ENCODE measurements at regions not wholly inside any gene's neighbourhood (a gene's known extent, or its start where the extent isn't known, plus 50 kb on each side); places are given as distances from the start of the nearest gene placed in this dataset.

- TF ChIP-seq, protein P1, sequence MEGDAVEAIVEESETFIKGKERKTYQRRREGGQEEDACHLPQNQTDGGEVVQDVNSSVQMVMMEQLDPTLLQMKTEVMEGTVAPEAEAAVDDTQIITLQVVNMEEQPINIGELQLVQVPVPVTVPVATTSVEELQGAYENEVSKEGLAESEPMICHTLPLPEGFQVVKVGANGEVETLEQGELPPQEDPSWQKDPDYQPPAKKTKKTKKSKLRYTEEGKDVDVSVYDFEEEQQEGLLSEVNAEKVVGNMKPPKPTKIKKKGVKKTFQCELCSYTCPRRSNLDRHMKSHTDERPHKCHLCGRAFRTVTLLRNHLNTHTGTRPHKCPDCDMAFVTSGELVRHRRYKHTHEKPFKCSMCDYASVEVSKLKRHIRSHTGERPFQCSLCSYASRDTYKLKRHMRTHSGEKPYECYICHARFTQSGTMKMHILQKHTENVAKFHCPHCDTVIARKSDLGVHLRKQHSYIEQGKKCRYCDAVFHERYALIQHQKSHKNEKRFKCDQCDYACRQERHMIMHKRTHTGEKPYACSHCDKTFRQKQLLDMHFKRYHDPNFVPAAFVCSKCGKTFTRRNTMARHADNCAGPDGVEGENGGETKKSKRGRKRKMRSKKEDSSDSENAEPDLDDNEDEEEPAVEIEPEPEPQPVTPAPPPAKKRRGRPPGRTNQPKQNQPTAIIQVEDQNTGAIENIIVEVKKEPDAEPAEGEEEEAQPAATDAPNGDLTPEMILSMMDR (IDR thresholded peaks at IDR 0.05) = no peak
- TF ChIP-seq POLR2AphosphoS5 (IDR thresholded peaks at IDR 0.05; ENCODE audit: insufficient read depth in 1 of 2, low read depth in 1 of 2) = no peak
Measured at GRCh38 chr4:89567936-89568335, 260.3 kb upstream of the GPRIN3 start.

Measured in vagina (tissue), 2 donors.